Sigmoid colon (tissue), 6 donors: ENCODE measurements at regions not wholly inside any gene's neighbourhood (a gene's known extent, or its start where the extent isn't known, plus 50 kb on each side); places are given as distances from the start of the nearest gene placed in this dataset.
"Not testable (repeated sequence)": the region's sequence is repeated elsewhere in the genome, so short reads cannot be mapped to it uniquely, and the experiment has no call there.

Experiments used
- DNase-seq: peaks from one replicate; pipeline ENCODE4 v3.0.0-alpha.2; 2019
- H3K27ac ChIP-seq, 4 donors: fragments of 200-600 bp; sonication (generic); one replicate each; pipeline ENCODE4 v1.5.1; 2016 to 2019; ENCODE audit warnings: mild to moderate bottlenecking in 1 of 4
- H3K27me3 ChIP-seq, 3 donors: fragments of 200-600 bp; sonication (generic); one replicate each; pipeline ENCODE4 v1.5.1; 2019; ENCODE audit warnings: mild to moderate bottlenecking in 1 of 3
- H3K36me3 ChIP-seq, 4 donors: fragments of 200-600 bp; sonication (generic); one replicate each; pipeline ENCODE4 v1.5.1; 2016 to 2019
- H3K4me1 ChIP-seq, 4 donors: fragments of 200-600 bp; sonication (generic); one replicate each; pipeline ENCODE4 v1.5.1; 2017 to 2019
- H3K4me3 ChIP-seq, 4 donors: fragments of 200-600 bp; sonication (generic); one replicate each; pipeline ENCODE4 v1.5.1; 2017 to 2019; ENCODE audit warnings: mild to moderate bottlenecking in 2 of 4, moderate library complexity in 1 of 4
- H3K9me3 ChIP-seq, 4 donors: fragments of 200-600 bp in 3 of 4; sonication (generic) in 3 of 4; one replicate each; pipeline versions ENCODE4 v1.5.1 to v1.6.1; 2013 to 2019
- CTCF ChIP-seq, 4 experiments: fragments of 450-650 bp in 3 of 4; fragments of 200-600 bp in 1 of 4; IDR thresholded peaks; one replicate each; pipeline ENCODE4 v1.5.1; 2016 to 2019; ENCODE audit warnings: antibody characterized with exemption in 4 of 4, mild to moderate bottlenecking in 3 of 4, moderate library complexity in 2 of 4
- EP300 ChIP-seq, 4 donors: sonication (generic); formaldehyde crosslinking; IDR thresholded peaks; one replicate each; pipeline ENCODE4 v1.6.1; 2017; ENCODE audit warnings: antibody characterized with exemption in 4 of 4
- POLR2A ChIP-seq, 2 donors: fragments of 450-650 bp; IDR thresholded peaks; one replicate each; pipeline ENCODE4 v1.6.1; 2016; ENCODE audit warnings: antibody characterized with exemption in 2 of 2, mild to moderate bottlenecking in 2 of 2, moderate library complexity in 2 of 2
- POLR2AphosphoS5 ChIP-seq, 4 donors: sonication (generic); formaldehyde crosslinking; IDR thresholded peaks; one replicate each; pipeline ENCODE4 v1.6.1; 2017; ENCODE audit warnings: antibody characterized with exemption in 4 of 4
- WGBS, 2 donors: extraction: QIAGEN DNeasy Blood & Tissue Kit; methylation state at CpG; one replicate each; pipeline ENCODE4 v1.1.7; 2013; 5-methylcytosine and 5-hydroxymethylcytosine counted together
- intact Hi-C: fragments of 100-400 bp; cut with DNase I; formaldehyde crosslinking; loops from one replicate; pipeline ENCODE4 v1.15.1; 2023
- donor health status: healthy with polysubstance abuse.
- donor health status: healthy.

GRCh38 chr12:127169321-127170181 is 1097.4 kb upstream of the TMEM132C start:
- WGBS, 2 donors, result 79 to 85% methylated on average over 15 of the region's 15 CpGs
- Histone ChIP-seq H3K27ac (no peak overlapping the region), H3K36me3 (no peaks in the 10 kb centered on the region), H3K9me3 (no peaks in the 10 kb centered on the region), H3K4me3 (no peak overlapping the region), H3K4me1 (no peaks in the 10 kb centered on the region), H3K27me3 (no peaks in the 10 kb centered on the region)
- intact Hi-C loops, result no loop called here
- TF ChIP-seq POLR2AphosphoS5 (IDR thresholded peaks at IDR 0.05), result no peak
- no peak for TF ChIP-seq EP300 (IDR thresholded peaks at IDR 0.05)
- TF ChIP-seq POLR2A (IDR thresholded peaks at IDR 0.05), result no peak
- no peak for TF ChIP-seq CTCF (IDR thresholded peaks at IDR 0.05)
- DNase-seq, result no peak

GRCh38 chr12:127170226-127171180 is 1096.5 kb upstream of the TMEM132C start:
- Histone ChIP-seq H3K4me3 (no peak overlapping the region), H3K4me1 (no peaks in the 10 kb centered on the region), H3K27me3 (no peaks in the 10 kb centered on the region), H3K9me3 (no peaks in the 10 kb centered on the region), H3K36me3 (no peaks in the 10 kb centered on the region), H3K27ac (no peak overlapping the region)
- WGBS, 2 donors, result 64 to 79% methylated on average over 7 of the region's 7 CpGs
- no peak for DNase-seq
- TF ChIP-seq CTCF (IDR thresholded peaks at IDR 0.05) (no peak), EP300 (IDR thresholded peaks at IDR 0.05) (no peak), POLR2AphosphoS5 (IDR thresholded peaks at IDR 0.05) (no peak), POLR2A (IDR thresholded peaks at IDR 0.05) (no peak)
- intact Hi-C loops, result no loop called here

GRCh38 chr12:127172861-127173260 is 1094.1 kb upstream of the TMEM132C start:
- peaks cover 0 to 9% (median 4%) of the 10 kb centered on the region in 4 donors for H3K9me3 ChIP-seq
- TF ChIP-seq POLR2AphosphoS5 (IDR thresholded peaks at IDR 0.05) (no peak), EP300 (IDR thresholded peaks at IDR 0.05) (no peak), CTCF (IDR thresholded peaks at IDR 0.05) (no peak), POLR2A (IDR thresholded peaks at IDR 0.05) (no peak)
- no peak overlapping the region for H3K27ac ChIP-seq
- H3K4me3 ChIP-seq, result no peak overlapping the region
- intact Hi-C loops, result no loop called here
- WGBS, 2 donors, result 84 to 86% methylated on average over 4 of the region's 4 CpGs
- H3K4me1 ChIP-seq, result no peaks in the 10 kb centered on the region
- DNase-seq, result no peak
- H3K36me3 ChIP-seq, result no peaks in the 10 kb centered on the region
- no peaks in the 10 kb centered on the region for H3K27me3 ChIP-seq

GRCh38 chr12:127173971-127174370 is 1093.0 kb upstream of the TMEM132C start:
- H3K27ac ChIP-seq, intact Hi-C loops, H3K9me3 ChIP-seq, H3K36me3 ChIP-seq, DNase-seq, H3K27me3 ChIP-seq, H3K4me3 ChIP-seq, H3K4me1 ChIP-seq: not testable (repeated sequence)
- whole genome bisulfite sequencing, 2 donors, result 91 to 93% methylated on average over 1 of the region's 1 CpG

- 74 to 79% methylated on average over 6 of the region's 6 CpGs for WGBS, 2 donors
- intact Hi-C loops, result no loop called here
- H3K36me3 ChIP-seq, result no peaks in the 10 kb centered on the region
Measured at GRCh38 chr12:127174881-127175280, 1092.1 kb upstream of the TMEM132C start.

More at GRCh38 chr12:127174881-127175280, 1092.1 kb upstream of the TMEM132C start:
- Histone ChIP-seq H3K9me3 (peaks cover 0 to 9% (median 4%) of the 10 kb centered on the region in 4 donors), H3K27ac (no peak overlapping the region), H3K4me3 (no peak overlapping the region), H3K4me1 (no peaks in the 10 kb centered on the region), H3K27me3 (no peaks in the 10 kb centered on the region)
- TF ChIP-seq POLR2A (IDR thresholded peaks at IDR 0.05), result no peak
- no peak for TF ChIP-seq CTCF (IDR thresholded peaks at IDR 0.05)
- no peak for TF ChIP-seq POLR2AphosphoS5 (IDR thresholded peaks at IDR 0.05)
- no peak for TF ChIP-seq EP300 (IDR thresholded peaks at IDR 0.05)
- no peak for DNase-seq
